ENCODE measurements at regions not wholly inside any gene's neighbourhood (a gene's known extent, or its start where the extent isn't known, plus 50 kb on each side); places are given as distances from the start of the nearest gene placed in this dataset.

DNA sequence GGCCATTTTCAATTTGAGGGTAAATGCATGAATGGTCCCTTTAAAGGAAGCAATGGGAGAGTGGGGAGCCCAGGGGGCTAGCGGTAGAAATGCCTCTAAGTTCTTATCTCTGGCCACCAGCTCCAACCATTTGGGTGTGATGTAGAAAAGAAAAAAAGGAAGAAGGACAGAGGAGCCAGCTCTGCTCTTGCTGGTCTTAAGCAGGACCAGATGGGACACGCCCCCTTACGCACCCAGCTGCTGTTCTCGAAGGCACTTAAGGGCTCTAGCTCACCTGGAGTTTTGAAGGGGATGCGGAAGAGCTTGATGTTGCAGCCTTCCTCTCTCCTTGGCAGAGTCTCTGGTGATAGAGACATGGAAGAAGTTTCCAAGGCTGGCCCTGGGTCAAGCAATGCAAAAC lies 59.5 kb upstream of the RNF144B start:
- intact Hi-C loops (cut with DNase I; ENCODE audit: low total_unique reads), result loop anchor here (5.0 kb wide), 1 partner anchor 175 kb away; no protein-coding TSS in a partner anchor
- H3K4me1 ChIP-seq, result no peaks in the 10 kb centered on the region
- no peak overlapping the region for H3K4me3 ChIP-seq
- H3K9me3 ChIP-seq, result no peaks in the 10 kb centered on the region
- peak in 1 of 2 donors; percentile 25 for DNase-seq
- H3K27ac ChIP-seq, result peak overlapping the region; percentile 33 to 46
- TF ChIP-seq, protein P1, sequence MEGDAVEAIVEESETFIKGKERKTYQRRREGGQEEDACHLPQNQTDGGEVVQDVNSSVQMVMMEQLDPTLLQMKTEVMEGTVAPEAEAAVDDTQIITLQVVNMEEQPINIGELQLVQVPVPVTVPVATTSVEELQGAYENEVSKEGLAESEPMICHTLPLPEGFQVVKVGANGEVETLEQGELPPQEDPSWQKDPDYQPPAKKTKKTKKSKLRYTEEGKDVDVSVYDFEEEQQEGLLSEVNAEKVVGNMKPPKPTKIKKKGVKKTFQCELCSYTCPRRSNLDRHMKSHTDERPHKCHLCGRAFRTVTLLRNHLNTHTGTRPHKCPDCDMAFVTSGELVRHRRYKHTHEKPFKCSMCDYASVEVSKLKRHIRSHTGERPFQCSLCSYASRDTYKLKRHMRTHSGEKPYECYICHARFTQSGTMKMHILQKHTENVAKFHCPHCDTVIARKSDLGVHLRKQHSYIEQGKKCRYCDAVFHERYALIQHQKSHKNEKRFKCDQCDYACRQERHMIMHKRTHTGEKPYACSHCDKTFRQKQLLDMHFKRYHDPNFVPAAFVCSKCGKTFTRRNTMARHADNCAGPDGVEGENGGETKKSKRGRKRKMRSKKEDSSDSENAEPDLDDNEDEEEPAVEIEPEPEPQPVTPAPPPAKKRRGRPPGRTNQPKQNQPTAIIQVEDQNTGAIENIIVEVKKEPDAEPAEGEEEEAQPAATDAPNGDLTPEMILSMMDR (IDR thresholded peaks at IDR 0.05), result no peak
- TF ChIP-seq POLR2A (IDR thresholded peaks at IDR 0.05), result no peak
- no peaks in the 10 kb centered on the region for H3K27me3 ChIP-seq
- no peaks in the 10 kb centered on the region for H3K36me3 ChIP-seq

DNA sequence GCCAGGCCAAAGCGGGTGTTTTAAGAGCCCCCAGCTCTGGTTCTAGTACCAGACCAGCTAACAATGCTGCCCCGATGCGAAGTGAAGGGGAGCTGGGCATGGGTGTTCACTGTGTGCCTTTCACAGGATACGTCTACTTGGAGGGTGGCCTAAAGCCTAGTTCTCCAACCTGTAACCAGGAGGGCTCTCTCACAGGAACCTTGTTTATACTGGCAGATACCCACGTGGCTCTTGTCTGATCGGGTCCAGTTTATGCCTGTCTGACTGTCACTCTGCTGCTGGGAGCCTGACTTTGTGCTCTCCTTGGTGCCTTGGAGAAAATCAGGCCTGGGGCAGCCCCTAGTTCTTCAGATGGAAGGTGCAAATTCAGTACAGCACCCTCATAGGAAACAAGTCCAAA lies 60.2 kb upstream of the RNF144B start:
- Histone ChIP-seq H3K9me3 (no peaks in the 10 kb centered on the region), H3K4me1 (no peaks in the 10 kb centered on the region), H3K36me3 (no peaks in the 10 kb centered on the region), H3K4me3 (no peak overlapping the region), H3K27me3 (no peaks in the 10 kb centered on the region), H3K27ac (no peak overlapping the region)
- intact Hi-C loops (cut with DNase I; ENCODE audit: low total_unique reads), result loop anchor here (5.0 kb wide), 1 partner anchor 175 kb away; no protein-coding TSS in a partner anchor
- no peak for TF ChIP-seq POLR2A (IDR thresholded peaks at IDR 0.05)
- TF ChIP-seq, protein P1 (IDR thresholded peaks at IDR 0.05), result no peak
- DNase-seq, result no peak

DNA sequence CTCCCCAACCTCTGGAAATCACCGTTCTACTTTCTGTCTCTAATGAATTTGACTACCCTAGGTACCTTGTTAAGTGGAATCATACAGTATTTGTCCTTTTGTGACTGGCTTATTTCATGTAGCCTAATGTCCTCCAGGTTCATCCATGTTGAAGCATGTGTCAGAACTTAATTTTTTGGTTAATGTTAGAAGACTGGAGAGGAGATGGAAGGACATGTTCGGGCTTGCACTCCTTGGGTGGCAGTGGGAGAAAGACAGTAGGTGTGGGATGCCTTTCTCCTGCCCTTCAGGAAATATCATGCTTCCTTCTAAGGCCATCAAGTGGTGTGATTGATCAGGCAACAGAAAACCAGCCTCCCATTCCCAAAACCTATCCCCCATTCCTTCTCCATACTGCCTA lies 61.1 kb upstream of the RNF144B start:
- H3K27ac ChIP-seq, result no peak overlapping the region
- intact Hi-C loops (cut with DNase I; ENCODE audit: low total_unique reads), result loop anchor here (5.0 kb wide), 1 partner anchor 176 kb away; no protein-coding TSS in a partner anchor
- no peak overlapping the region for H3K4me3 ChIP-seq
- H3K27me3 ChIP-seq, result no peaks in the 10 kb centered on the region
- no peaks in the 10 kb centered on the region for H3K9me3 ChIP-seq
- DNase-seq, result no peak
- TF ChIP-seq POLR2A (IDR thresholded peaks at IDR 0.05), result no peak
- TF ChIP-seq, protein P1 (IDR thresholded peaks at IDR 0.05), result no peak
- H3K36me3 ChIP-seq, result no peaks in the 10 kb centered on the region
- H3K4me1 ChIP-seq, result no peaks in the 10 kb centered on the region

DNA sequence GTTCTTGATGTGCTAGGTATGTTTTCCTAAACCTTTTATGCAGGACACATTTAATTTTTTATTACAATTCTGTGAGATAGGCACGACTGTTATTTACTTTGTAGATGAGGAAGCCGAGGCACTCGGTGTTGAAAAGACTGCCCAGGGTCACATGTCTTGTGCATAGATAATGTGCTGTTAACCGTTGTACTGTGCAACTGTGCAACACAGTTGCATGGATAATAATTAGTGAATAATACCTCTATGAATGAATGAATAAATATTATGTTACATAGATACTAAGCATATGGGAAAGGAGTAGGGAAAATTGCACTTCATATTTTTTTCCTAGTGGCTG lies 60.3 kb upstream of the DEK start:
- DNase-seq, result no peak
- Histone ChIP-seq H3K36me3 (no peaks in the 10 kb centered on the region), H3K27me3 (no peaks in the 10 kb centered on the region), H3K4me1 (no peaks in the 10 kb centered on the region), H3K4me3 (no peak overlapping the region), H3K27ac (no peak overlapping the region), H3K9me3 (no peaks in the 10 kb centered on the region)
- TF ChIP-seq, protein P1 (IDR thresholded peaks at IDR 0.05), result no peak
- TF ChIP-seq POLR2A (IDR thresholded peaks at IDR 0.05), result no peak
- intact Hi-C loops (cut with DNase I; ENCODE audit: low total_unique reads), result loop anchor here (5.0 kb wide), 1 partner anchor 178 kb away; no protein-coding TSS in a partner anchor

DNA sequence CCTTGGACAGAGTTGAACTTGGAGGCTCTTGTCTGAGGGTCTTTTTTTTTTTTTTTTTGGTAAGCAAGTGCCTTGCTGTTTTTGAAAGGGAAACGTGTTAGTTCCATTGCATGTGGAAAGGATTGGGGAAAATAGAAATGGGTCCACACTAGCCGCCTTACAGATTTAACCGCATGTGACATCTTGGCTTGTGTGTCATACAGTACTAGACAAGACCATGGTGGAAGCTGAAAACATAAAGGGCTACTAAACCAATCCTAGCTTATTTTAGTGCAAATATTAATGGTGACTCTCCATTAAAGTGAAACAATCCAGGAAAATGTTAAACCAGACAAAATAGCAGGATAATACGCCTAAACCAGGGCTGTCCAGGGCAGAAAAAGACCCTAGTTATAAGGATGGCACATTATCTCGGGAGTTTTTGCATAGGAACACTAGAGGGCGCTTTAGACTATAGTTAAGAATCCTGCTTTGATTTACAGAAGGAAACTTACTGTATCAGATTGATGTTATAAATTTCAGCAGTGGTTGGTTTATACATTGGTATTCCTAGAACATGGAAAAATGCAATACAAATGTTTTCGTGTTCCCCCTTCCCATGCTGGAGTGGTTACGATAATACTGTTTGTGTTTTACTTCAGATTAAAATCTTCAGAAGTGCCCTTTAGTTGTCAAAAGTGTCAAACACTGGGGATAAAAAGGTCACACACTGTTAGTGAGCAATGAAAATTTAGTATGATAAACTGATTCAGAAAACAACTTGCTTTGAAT lies 59.8 kb upstream of the DEK start:
- Histone ChIP-seq H3K27ac (no peak overlapping the region), H3K4me3 (no peak overlapping the region), H3K27me3 (no peaks in the 10 kb centered on the region), H3K4me1 (no peaks in the 10 kb centered on the region), H3K36me3 (no peaks in the 10 kb centered on the region), H3K9me3 (no peaks in the 10 kb centered on the region)
- TF ChIP-seq POLR2A (IDR thresholded peaks at IDR 0.05), result no peak
- TF ChIP-seq, protein P1 (IDR thresholded peaks at IDR 0.05), result peak; percentile 66 to 74 (median 68)
- intact Hi-C loops (cut with DNase I; ENCODE audit: low total_unique reads), result no loop called here
- no peak for DNase-seq
